Upper lobe of right lung (tissue), 1 donor: ENCODE measurements at regions not wholly inside any gene's neighbourhood (a gene's known extent, or its start where the extent isn't known, plus 50 kb on each side); places are given as distances from the start of the nearest gene placed in this dataset.

Experiments
- ATAC-seq: fragments of 200-7000 bp; cut with Tn5 transposase; one replicate; pipeline ENCODE4 v1.9.1; 2020; ENCODE audit warnings: mild to moderate bottlenecking, moderate library complexity
- DNase-seq: peaks from one replicate; pipeline ENCODE4 v3.0.0-alpha.2; 2020
- H3K27ac ChIP-seq: fragments of 200-600 bp; one replicate; pipeline ENCODE4 v1.8.0; 2022
- H3K27me3 ChIP-seq: fragments of 200-600 bp; one replicate; pipeline ENCODE4 v1.8.0; 2022; ENCODE audit warnings: mild to moderate bottlenecking
- H3K36me3 ChIP-seq: fragments of 200-600 bp; one replicate; pipeline ENCODE4 v1.8.0; 2022
- H3K4me1 ChIP-seq: fragments of 200-600 bp; one replicate; pipeline ENCODE4 v1.8.0; 2022
- H3K4me3 ChIP-seq: fragments of 200-600 bp; one replicate; pipeline ENCODE4 v1.8.0; 2022; ENCODE audit warnings: mild to moderate bottlenecking
- H3K9me3 ChIP-seq: fragments of 200-600 bp; one replicate; pipeline ENCODE4 v1.8.0; 2022
- CTCF ChIP-seq: fragments of 200-600 bp; IDR thresholded peaks from one replicate; pipeline ENCODE4 v1.8.0; 2022; ENCODE audit warnings: antibody characterized with exemption
- intact Hi-C: fragments of 100-400 bp; cut with DNase I; formaldehyde crosslinking; loops from one replicate; pipeline ENCODE4 v1.11.0; 2022
- donor health status: DM: no; HTN: yes; CAD: no; lungs with severe emphysema.

- Histone ChIP-seq H3K4me1 (no peaks in the 10 kb centered on the region), H3K9me3 (no peaks in the 10 kb centered on the region), H3K27me3 (no peaks in the 10 kb centered on the region), H3K36me3 (no peaks in the 10 kb centered on the region), H3K4me3 (no peak overlapping the region), H3K27ac (no peak overlapping the region)
- peak; percentile 55 for ATAC-seq
- DNase-seq, result no peak
- intact Hi-C loops, result no loop called here
- no peak for TF ChIP-seq CTCF
Measured at GRCh38 chr6:145015739-145016558, 719.4 kb downstream of the EPM2A start.

- intact Hi-C loops, result no loop called here
- ATAC-seq (no peak), DNase-seq (no peak)
- no peaks in the 10 kb centered on the region for H3K9me3 ChIP-seq
- H3K36me3 ChIP-seq, result no peaks in the 10 kb centered on the region
- H3K4me3 ChIP-seq, result no peak overlapping the region
- H3K4me1 ChIP-seq, result no peaks in the 10 kb centered on the region
- TF ChIP-seq CTCF, result no peak
- no peaks in the 10 kb centered on the region for H3K27me3 ChIP-seq
- H3K27ac ChIP-seq, result no peak overlapping the region
Measured at GRCh38 chr6:145017051-145017450, 718.3 kb downstream of the EPM2A start.

- no peaks in the 10 kb centered on the region for H3K36me3 ChIP-seq
- DNase-seq, result no peak
Measured at GRCh38 chr6:145017516-145017915, 717.8 kb downstream of the EPM2A start.

GRCh38 chr6:145018027-145018426 lies 717.3 kb downstream of the EPM2A start:
- Histone ChIP-seq H3K9me3 (no peaks in the 10 kb centered on the region), H3K27ac (no peak overlapping the region), H3K27me3 (no peaks in the 10 kb centered on the region), H3K36me3 (no peaks in the 10 kb centered on the region), H3K4me1 (no peaks in the 10 kb centered on the region), H3K4me3 (no peak overlapping the region)
- intact Hi-C loops, result no loop called here
- ATAC-seq, result no peak
- no peak for DNase-seq
- TF ChIP-seq CTCF, result no peak

More at GRCh38 chr6:145017516-145017915, 717.8 kb downstream of the EPM2A start:
- H3K4me3 ChIP-seq, result no peak overlapping the region
- TF ChIP-seq CTCF, result no peak
- intact Hi-C loops, result no loop called here
- ATAC-seq, result no peak
- H3K27ac ChIP-seq, result no peak overlapping the region
- H3K9me3 ChIP-seq, result no peaks in the 10 kb centered on the region
- no peaks in the 10 kb centered on the region for H3K27me3 ChIP-seq
- no peaks in the 10 kb centered on the region for H3K4me1 ChIP-seq

GRCh38 chr6:145020114-145020513 lies 715.2 kb downstream of the EPM2A start:
- Histone ChIP-seq H3K27me3 (no peaks in the 10 kb centered on the region), H3K4me3 (no peak overlapping the region), H3K4me1 (no peaks in the 10 kb centered on the region), H3K27ac (no peak overlapping the region), H3K9me3 (no peaks in the 10 kb centered on the region), H3K36me3 (no peaks in the 10 kb centered on the region)
- ATAC-seq (no peak), DNase-seq (no peak)
- intact Hi-C loops, result no loop called here
- no peak for TF ChIP-seq CTCF

- Histone ChIP-seq H3K4me3 (no peak overlapping the region), H3K36me3 (no peaks in the 10 kb centered on the region), H3K27ac (no peak overlapping the region), H3K27me3 (no peaks in the 10 kb centered on the region), H3K9me3 (no peaks in the 10 kb centered on the region), H3K4me1 (no peaks in the 10 kb centered on the region)
- DNase-seq, result no peak
- no peak for TF ChIP-seq CTCF
- intact Hi-C loops, result no loop called here
- no peak for ATAC-seq
Measured at GRCh38 chr6:145020543-145020942, 714.8 kb downstream of the EPM2A start.
